HK-2 (cell line): ENCODE measurements at regions not wholly inside any gene's neighbourhood (a gene's known extent, or its start where the extent isn't known, plus 50 kb on each side); places are given as distances from the start of the nearest gene placed in this dataset.
"Not testable (repeated sequence)": the region's sequence is repeated elsewhere in the genome, so short reads cannot be mapped to it uniquely, and the experiment has no call there.

Experiments
- DNase-seq: peaks from one replicate; pipeline ENCODE4 v3.0.0-alpha.2; 2018; ENCODE audit not compliant: unreplicated experiment

GRCh38 chrX:25640276-25640675 is 497.9 kb upstream of the MAGEB18 start:
- DNase-seq, result no peak

DNA sequence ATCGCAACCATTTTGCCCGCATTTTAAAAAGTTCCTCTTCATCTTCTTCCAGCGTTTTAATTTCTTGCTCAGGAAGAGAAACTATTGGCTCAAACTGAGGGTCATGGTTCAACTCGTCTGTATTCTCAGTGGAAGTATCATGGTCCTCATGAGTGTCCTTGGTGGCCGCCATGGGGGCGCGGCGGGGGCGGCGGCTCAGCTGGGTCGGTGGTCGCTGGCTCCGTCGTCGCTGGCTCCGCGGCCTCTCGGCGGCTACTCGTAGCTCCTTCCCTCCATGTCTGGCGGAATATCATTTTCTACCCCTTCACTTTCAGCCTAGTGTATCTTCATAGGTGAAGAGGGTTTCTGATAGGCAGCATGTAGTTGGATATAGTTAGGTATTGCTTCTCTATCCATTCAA is 492.0 kb upstream of the MAGEB18 start:
- DNase-seq, result no peak

DNA sequence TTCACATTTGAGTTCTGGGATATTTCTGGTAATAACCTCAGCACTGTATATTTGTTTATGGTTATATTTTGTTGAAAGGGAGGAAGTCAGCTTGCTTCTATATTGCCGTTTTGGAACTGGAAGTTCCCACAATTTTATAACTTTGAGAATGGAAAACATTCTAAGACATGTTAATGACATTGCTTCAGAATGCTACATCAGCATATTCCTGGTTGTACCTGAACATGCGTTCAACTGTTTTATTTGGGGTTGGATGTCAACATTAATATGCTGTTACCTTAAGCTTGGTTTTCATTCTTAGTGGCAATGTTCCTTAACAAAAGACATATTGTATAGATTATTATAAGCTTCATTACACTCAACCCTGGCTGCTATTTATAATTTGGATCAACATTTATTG is 489.4 kb upstream of the MAGEB18 start:
- DNase-seq, result no peak

DNA sequence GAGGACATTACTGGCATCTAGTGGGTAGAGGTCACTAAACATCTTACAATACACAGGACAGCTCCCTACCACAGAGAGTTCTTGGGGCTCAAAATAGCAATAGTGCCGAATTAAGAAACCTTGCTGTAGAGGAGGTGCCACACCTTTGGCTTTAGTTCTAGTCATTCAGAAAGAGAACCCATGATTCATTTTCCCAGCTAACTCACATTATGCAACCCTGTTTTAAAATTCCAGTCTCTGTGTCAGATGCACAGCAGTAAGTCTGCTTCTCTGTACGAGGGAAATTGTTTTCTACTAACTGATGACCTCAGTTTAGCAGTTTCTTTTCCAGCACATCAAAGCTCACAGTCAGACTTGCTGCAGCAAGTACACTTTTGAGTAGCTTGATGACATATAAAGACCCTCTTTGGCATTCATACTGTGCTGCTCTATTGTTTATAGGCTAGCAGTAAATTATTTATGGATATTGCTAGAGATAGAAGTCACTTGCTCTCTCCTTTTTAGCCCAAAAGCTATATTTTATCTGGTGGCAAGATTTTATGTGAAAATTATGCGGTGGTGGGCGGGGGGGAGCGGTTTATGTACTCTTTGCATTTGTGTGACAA is 487.8 kb upstream of the MAGEB18 start:
- no peak for DNase-seq

DNA sequence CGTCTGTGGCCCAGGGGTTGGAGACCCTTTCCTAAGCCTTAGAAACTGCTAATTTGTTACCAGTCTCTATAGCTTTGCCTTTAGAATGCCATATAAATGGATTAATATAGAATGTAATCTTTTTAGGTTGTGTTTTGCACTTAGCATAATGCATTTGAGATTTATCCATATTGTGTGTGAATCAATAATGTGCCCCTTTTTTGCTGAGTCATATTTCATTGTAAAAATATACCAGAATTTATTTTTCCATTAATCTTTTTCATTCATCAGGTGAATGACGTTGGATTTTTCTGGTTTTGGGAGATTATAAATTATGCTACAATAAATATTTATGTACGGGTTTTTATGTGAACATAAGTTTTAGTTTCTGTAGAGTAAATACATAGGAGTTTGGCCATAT is 478.8 kb upstream of the MAGEB18 start:
- no peak for DNase-seq

- no peak for DNase-seq
These were observed 474.4 kb upstream of the MAGEB18 start for GRCh38 chrX:25663701-25664100.

DNA sequence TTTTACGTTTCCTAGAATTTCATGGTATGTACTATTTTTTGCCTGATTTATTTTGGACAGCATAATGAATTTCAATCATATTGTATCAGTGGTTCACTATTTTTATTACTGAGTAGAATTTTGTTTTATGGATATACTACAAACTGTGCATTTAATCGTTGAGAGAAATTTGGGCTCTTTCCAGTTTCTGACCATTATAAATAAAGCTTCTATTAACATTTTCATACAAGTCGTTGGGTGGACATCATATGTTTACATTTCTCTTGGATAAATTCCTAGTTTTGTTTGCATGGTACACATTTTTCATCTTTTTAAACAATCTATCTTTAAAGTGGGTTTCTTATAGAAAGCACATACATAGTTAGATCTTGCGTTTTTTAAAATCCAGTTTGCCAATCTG is 472.7 kb upstream of the MAGEB18 start:
- DNase-seq, result no peak

- DNase-seq, result no peak
These were observed 470.5 kb upstream of the MAGEB18 start for GRCh38 chrX:25667681-25668080.

GRCh38 chrX:25674776-25675175 is 463.4 kb upstream of the MAGEB18 start:
- no peak for DNase-seq

DNA sequence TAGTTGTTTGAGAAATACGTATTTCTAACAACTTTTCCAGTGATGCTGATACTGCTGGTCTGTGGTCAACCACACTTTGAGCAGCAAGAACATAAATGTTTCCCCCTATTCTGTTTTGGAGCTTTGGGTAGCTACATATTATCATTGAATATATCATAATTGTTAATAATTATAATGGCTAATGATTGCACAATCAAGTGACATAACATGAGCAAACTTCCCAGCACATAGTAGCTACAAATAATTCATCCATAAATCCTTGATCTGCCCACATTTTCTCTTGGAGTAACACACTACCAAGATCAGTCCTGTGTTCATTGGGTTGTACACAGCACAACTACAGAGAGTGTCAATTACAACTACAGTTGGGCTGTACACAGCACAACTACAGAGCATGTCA is 436.3 kb upstream of the MAGEB18 start:
- DNase-seq, result no peak

DNA sequence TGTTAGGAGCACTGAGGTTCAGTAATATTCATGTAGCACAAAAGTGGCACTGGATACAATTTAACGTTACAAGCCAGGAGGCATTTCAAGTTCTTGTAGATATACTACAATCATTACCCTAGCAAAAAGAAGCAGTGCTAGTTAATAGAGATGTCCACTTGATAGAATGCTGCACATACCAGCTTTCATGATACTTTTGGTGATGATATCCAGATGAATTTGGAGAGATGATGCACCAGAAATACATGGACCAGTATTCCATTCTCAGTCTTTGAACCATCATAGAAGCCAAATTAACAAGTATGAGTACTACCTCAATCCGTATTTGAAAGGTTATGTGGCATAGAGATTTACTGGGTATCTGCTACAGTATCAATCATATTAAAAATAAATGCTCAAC is 421.0 kb upstream of the MAGEB18 start:
- no peak for DNase-seq

- DNase-seq, result no peak
These were observed 416.6 kb upstream of the MAGEB18 start for GRCh38 chrX:25721564-25721963.

DNA sequence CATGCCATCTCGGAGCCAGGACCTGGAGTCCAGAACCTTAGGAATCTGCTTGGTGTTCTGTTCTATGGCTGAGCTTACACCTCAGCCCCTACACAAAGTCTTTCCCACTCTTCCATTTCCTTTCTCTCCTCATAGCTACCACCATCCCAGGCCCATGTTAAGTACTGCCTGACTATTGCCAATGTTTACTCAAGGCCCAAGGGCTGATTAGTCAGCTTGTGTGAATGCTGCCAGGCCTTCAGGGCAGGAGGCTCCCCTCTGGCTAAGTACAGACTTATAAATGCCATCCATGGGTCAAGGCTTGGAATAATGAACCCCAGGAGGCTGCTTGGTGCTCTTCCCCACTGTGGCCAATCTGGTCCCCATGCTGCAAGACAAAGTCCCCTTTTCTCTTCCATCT is 411.6 kb upstream of the MAGEB18 start:
- no peak for DNase-seq

DNA sequence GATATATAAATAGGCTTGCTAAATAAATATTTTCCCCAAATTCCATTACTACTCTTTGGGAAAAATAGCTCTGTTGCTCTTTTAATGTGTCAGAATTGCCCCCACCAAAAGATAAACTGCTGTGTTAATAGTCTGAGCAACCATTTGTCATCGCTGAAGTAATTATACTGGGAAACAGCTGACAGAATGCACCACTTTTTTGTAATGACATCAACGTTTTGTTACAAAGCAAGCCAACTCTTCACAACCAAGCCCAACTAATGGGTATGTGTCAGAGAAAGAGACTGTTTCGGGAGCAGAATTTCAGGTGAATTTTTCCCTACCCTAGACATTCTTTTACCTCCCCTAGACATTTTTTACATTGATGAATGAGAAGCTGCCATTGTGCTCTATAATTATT is 405.0 kb upstream of the MAGEB18 start:
- no peak for DNase-seq

DNA sequence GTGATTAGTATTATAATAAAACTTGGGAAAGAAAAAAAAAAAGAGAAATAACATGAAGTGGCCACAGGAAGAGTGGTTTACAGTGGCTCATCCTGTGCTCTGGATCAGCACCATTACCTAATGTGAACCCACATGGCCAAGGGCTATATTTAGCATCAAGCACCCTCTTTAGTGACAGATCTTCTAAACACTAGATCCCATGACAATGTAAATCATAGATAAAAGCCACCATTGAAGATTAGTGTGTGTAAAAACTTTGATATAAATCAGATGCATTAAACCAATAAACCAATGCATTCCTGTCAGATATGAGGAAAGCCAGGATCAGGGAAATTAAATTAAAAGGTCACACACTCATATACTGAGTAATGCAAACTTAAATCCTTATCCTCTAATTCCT is 400.6 kb upstream of the MAGEB18 start:
- DNase-seq, result no peak

DNA sequence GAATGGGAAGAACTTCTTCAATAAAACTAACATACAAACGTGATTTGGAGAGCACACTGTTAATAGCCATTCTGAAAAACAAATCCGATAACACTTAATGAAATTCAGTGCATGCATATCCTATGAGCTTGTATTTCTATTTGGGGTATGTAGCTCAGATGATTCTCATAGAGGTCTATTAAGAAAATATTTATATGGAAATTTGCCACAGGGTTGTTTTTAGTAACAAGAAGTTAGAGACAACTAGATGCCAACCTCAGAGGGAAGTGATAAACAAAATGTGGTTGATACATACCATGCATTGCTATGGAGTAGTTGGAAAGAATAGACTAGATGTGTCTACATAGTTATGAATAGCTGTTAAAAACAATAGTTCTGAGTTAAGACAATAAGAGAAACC is 395.8 kb upstream of the MAGEB18 start:
- no peak for DNase-seq

- no peak for DNase-seq
These were observed 383.7 kb upstream of the MAGEB18 start for GRCh38 chrX:25754399-25754798.

DNA sequence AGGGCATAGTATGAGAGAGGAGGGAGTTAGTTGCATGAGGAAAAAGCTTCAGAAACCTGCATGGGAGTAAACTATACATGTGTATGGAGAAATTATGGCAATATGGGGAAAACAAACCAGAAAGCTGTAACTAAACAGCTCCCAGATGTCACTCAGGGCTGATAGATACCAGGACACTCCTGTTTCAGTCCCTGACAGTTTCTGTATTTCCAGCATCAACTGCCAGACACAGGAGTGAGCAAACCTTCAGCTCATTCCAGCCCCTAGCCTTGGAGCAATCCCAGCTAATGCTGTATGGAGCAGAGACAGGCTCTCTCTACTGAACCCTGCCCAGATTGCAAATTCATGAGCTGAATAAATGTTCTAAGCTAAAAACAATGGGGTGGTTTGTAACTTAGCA is 382.9 kb upstream of the MAGEB18 start:
- DNase-seq, result no peak

DNA sequence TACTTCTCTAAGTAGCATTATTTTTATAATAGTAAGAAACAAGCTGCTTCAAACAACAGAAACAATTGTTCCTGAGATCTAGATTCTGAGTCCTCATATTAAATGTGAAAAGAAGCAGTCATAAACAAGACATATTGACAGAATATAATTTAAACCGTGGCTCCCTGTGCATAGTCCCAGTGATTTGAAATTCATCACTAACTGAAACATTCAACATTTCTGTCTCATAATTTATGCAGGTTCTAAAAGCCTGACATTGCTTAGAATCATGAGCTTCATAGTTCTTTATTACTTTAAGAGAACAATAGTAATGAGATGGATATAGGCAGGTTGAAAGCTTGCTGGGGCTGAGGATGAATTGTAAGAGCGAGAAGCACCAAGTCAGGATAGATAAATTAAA is 375.5 kb upstream of the MAGEB18 start:
- no peak for DNase-seq

- not testable (repeated sequence) for DNase-seq
These were observed 366.3 kb upstream of the MAGEB18 start for GRCh38 chrX:25771853-25772252.

GRCh38 chrX:25797796-25798195 is 340.3 kb upstream of the MAGEB18 start:
- DNase-seq, result not testable (repeated sequence)

GRCh38 chrX:25805744-25806143 is 332.4 kb upstream of the MAGEB18 start:
- no peak for DNase-seq

- no peak for DNase-seq
These were observed 331.1 kb upstream of the MAGEB18 start for GRCh38 chrX:25807022-25807421.

DNA sequence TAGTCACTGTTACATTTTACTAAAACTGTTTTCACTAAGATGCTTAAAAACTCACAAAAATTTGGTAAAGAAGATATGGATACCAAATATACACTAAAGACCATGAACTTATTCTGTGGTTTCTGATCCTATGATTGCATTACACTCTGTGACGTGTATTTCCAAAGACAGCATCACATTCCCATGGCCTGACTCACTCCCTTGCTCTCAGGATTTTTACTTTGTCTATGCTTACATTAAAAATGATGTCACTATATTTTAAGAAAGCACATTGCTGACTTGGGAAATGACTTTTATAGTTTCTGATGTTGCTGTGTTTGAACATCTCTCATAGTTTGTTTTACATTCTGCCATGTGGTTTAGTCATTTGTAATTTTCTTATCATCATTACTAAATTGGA is 327.9 kb upstream of the MAGEB18 start:
- DNase-seq, result no peak

- no peak for DNase-seq
These were observed 318.3 kb upstream of the MAGEB18 start for GRCh38 chrX:25819879-25820278.
